ENCODE measurements at regions not wholly inside any gene's neighbourhood (a gene's known extent, or its start where the extent isn't known, plus 50 kb on each side); places are given as distances from the start of the nearest gene placed in this dataset.
"Not testable (repeated sequence)": the region's sequence is repeated elsewhere in the genome, so short reads cannot be mapped to it uniquely, and the experiment has no call there.

- TF ChIP-seq, protein P1, sequence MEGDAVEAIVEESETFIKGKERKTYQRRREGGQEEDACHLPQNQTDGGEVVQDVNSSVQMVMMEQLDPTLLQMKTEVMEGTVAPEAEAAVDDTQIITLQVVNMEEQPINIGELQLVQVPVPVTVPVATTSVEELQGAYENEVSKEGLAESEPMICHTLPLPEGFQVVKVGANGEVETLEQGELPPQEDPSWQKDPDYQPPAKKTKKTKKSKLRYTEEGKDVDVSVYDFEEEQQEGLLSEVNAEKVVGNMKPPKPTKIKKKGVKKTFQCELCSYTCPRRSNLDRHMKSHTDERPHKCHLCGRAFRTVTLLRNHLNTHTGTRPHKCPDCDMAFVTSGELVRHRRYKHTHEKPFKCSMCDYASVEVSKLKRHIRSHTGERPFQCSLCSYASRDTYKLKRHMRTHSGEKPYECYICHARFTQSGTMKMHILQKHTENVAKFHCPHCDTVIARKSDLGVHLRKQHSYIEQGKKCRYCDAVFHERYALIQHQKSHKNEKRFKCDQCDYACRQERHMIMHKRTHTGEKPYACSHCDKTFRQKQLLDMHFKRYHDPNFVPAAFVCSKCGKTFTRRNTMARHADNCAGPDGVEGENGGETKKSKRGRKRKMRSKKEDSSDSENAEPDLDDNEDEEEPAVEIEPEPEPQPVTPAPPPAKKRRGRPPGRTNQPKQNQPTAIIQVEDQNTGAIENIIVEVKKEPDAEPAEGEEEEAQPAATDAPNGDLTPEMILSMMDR (conservative IDR thresholded peaks at IDR 0.05; ENCODE audit: low read depth in 2 of 2), result no peak
- TF ChIP-seq CREB1 (CRISPR knock-in tag; IDR thresholded peaks at IDR 0.05; ENCODE audit: low read depth) (no peak), EZH2phosphoT487 (IDR thresholded peaks at IDR 0.05; ENCODE audit: unreplicated experiment) (no peak), POLR2AphosphoS5 (IDR thresholded peaks at IDR 0.05; ENCODE audit: low read depth) (no peak)
These were observed 62.0 kb upstream of the SRD5A2 start (continued) for GRCh38 chr2:31642707-31643106.

DNA sequence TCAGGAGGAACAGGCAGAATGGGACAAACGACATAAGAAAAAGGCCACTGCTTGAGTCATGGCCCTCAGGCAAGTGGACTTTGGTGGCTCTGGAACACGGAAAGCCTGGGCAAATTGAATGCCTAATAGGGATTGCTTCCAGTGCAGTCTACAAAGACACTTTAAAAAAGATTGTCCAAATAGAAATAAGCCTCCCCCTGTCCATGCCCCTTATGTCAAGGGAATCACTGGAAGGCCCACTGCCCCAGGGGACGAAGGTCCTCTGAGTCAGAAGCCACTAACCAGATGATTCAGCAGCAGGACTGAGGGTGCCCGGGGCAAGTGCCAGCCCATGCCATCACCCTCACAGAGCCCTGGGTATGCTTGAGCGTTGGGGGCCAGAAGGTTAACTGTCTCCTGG, 51.5 kb upstream of the SRD5A2 start:
- H3K9me3 Mint-ChIP-seq, result peaks cover 32% of the 10 kb centered on the region
- not testable (repeated sequence) for H3K36me3 ChIP-seq (ENCODE audit: insufficient read depth); H3K79me2 ChIP-seq (replicated peaks; ENCODE audit: insufficient read depth); H3K4me1 Mint-ChIP-seq; H3K27ac Mint-ChIP-seq; H3F3A ChIP-seq (replicated peaks; ENCODE audit: low read depth); H3K36me3 Mint-ChIP-seq (ENCODE audit: low read depth); H3K27me3 ChIP-seq (ENCODE audit: insufficient read depth); ATAC-seq; H3K4me2 ChIP-seq; H3K27ac ChIP-seq (ENCODE audit: low read depth); H3K4me3 Mint-ChIP-seq; H3K4me3 ChIP-seq; H3K27me3 Mint-ChIP-seq (ENCODE audit: insufficient read depth, low read depth, poor library complexity); H4K20me1 ChIP-seq (replicated peaks; ENCODE audit: insufficient read depth); H2AFZ ChIP-seq; H3K4me1 ChIP-seq (ENCODE audit: insufficient read depth); DNase-seq (ENCODE audit: low spot score)
- H3K9me2 ChIP-seq (ENCODE audit: insufficient read depth), result peaks cover 13% of the 10 kb centered on the region; the same call in 1 of the 2 replicates
